ENCODE measurements at regions not wholly inside any gene's neighbourhood (a gene's known extent, or its start where the extent isn't known, plus 50 kb on each side); places are given as distances from the start of the nearest gene placed in this dataset.

DNA sequence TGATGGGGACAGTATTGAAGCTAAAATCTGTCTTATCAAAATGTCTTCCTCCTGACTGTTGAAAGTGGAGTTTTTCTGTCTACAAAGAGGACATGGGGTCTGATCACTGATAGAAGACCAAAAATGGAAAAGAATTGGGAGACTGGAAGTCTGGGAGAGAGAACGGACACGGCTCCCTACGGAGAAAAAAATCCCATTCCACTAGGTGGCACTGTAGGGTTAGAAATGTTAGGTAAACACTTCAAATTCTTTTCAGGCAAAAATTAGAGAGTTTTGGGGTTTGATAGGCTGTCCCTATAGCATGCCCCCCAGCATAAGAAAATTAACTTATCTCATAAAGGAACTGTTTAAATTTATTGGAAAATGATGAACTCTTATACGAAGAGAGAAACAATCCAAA, 200.5 kb downstream of the FAM133A start:
- TF ChIP-seq, protein P1, sequence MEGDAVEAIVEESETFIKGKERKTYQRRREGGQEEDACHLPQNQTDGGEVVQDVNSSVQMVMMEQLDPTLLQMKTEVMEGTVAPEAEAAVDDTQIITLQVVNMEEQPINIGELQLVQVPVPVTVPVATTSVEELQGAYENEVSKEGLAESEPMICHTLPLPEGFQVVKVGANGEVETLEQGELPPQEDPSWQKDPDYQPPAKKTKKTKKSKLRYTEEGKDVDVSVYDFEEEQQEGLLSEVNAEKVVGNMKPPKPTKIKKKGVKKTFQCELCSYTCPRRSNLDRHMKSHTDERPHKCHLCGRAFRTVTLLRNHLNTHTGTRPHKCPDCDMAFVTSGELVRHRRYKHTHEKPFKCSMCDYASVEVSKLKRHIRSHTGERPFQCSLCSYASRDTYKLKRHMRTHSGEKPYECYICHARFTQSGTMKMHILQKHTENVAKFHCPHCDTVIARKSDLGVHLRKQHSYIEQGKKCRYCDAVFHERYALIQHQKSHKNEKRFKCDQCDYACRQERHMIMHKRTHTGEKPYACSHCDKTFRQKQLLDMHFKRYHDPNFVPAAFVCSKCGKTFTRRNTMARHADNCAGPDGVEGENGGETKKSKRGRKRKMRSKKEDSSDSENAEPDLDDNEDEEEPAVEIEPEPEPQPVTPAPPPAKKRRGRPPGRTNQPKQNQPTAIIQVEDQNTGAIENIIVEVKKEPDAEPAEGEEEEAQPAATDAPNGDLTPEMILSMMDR (IDR thresholded peaks at IDR 0.05) = no peak
- TF ChIP-seq EP300 (IDR thresholded peaks at IDR 0.05) (no peak), POLR2AphosphoS5 (IDR thresholded peaks at IDR 0.05) (no peak)

Measured in sigmoid colon (tissue), 4 donors.